ENCODE measurements at regions not wholly inside any gene's neighbourhood (a gene's known extent, or its start where the extent isn't known, plus 50 kb on each side); places are given as distances from the start of the nearest gene placed in this dataset.
"Not testable (repeated sequence)": the region's sequence is repeated elsewhere in the genome, so short reads cannot be mapped to it uniquely, and the experiment has no call there.

GRCh38 chr6:167708501-167709094 is 118.1 kb upstream of the AFDN start:
- no peak for TF ChIP-seq EZH2phosphoT487 (conservative IDR thresholded peaks at IDR 0.05; ENCODE audit: low read length)
- no peak for TF ChIP-seq CTCF (IDR thresholded peaks at IDR 0.05; ENCODE audit: insufficient read depth, low read length, poor library complexity, severe bottlenecking)
- Histone ChIP-seq H3K9me3 (ENCODE audit: insufficient read depth, low read length) (no peaks in the 10 kb centered on the region), H4K20me1 (ENCODE audit: low read depth, low read length) (no peaks in the 10 kb centered on the region), H3K36me3 (ENCODE audit: low read length) (no peaks in the 10 kb centered on the region), H3K4me2 (ENCODE audit: low read depth, low read length, poor library complexity, severe bottlenecking) (no peak overlapping the region), H3K9me2 (replicated peaks; ENCODE audit: insufficient read depth, low read length) (no peaks in the 10 kb centered on the region), H3K9ac (ENCODE audit: low read length) (no peak overlapping the region), H3K4me3 (ENCODE audit: insufficient read depth, low read length, poor library complexity, severe bottlenecking) (no peak overlapping the region), H3K27me3 (ENCODE audit: low read length) (no peaks in the 10 kb centered on the region), H2AFZ (ENCODE audit: low read depth, low read length, severe bottlenecking) (no peak overlapping the region), H3K79me2 (ENCODE audit: insufficient read depth, low read length) (no peaks in the 10 kb centered on the region), H3K27ac (ENCODE audit: low read depth, low read length) (no peak overlapping the region), H3F3A (ENCODE audit: insufficient read depth) (no peaks in the 10 kb centered on the region)

- H3K79me2 ChIP-seq (ENCODE audit: insufficient read depth, low read length): no peaks in the 10 kb centered on the region
- no peak overlapping the region for H3K4me3 ChIP-seq (ENCODE audit: insufficient read depth, low read length, poor library complexity, severe bottlenecking)
- H2AFZ ChIP-seq (ENCODE audit: low read depth, low read length, severe bottlenecking): no peak overlapping the region
- no peaks in the 10 kb centered on the region for H3K9me3 ChIP-seq (ENCODE audit: insufficient read depth, low read length)
- no peaks in the 10 kb centered on the region for H3F3A ChIP-seq (ENCODE audit: insufficient read depth)
- no peaks in the 10 kb centered on the region for H3K27me3 ChIP-seq (ENCODE audit: low read length)
- H3K9ac ChIP-seq (ENCODE audit: low read length): no peak overlapping the region
- H3K4me2 ChIP-seq (ENCODE audit: low read depth, low read length, poor library complexity, severe bottlenecking): no peak overlapping the region
- TF ChIP-seq CTCF (IDR thresholded peaks at IDR 0.05; ENCODE audit: insufficient read depth, low read length, poor library complexity, severe bottlenecking): no peak
- TF ChIP-seq EZH2phosphoT487 (conservative IDR thresholded peaks at IDR 0.05; ENCODE audit: low read length): no peak
- no peaks in the 10 kb centered on the region for H4K20me1 ChIP-seq (ENCODE audit: low read depth, low read length)
- H3K9me2 ChIP-seq (replicated peaks; ENCODE audit: insufficient read depth, low read length): no peaks in the 10 kb centered on the region
- no peak overlapping the region for H3K27ac ChIP-seq (ENCODE audit: low read depth, low read length)
- no peaks in the 10 kb centered on the region for H3K36me3 ChIP-seq (ENCODE audit: low read length)
Measured at GRCh38 chr6:167709196-167709595, 117.5 kb upstream of the AFDN start.

- not testable (repeated sequence) for H3K9me3 ChIP-seq (ENCODE audit: insufficient read depth, low read length); H3K9me2 ChIP-seq (replicated peaks; ENCODE audit: insufficient read depth, low read length); H3K27me3 ChIP-seq (ENCODE audit: low read length)
Measured at GRCh38 chr6:167709776-167710336, 116.9 kb upstream of the AFDN start.

DNA sequence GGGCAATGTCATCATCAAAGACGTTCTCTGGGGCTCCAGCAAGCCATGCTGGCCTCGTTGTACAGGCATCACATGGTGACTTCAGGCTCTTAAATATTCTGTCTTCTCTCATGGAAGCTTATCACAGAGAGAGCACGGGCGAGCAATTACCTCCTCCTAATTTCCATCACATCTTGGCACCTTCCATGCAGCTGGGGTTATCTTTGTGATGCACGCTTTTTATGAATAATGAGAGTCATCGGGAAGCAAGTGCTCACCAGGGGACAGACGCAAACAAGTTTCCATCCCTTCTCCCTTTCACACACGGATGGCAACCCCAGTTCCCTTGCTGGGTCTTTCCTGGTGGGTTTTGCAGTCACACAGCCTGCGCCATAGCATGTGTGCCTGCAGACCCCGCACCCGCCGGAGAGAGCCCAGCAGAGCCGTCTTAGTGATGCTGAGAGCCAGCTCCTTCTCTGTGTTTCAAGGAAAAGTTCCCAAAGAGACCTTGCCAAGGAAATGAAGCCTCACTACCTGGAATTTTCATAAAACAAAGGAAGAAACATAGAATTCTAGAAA is 116.3 kb upstream of the AFDN start:
- Histone ChIP-seq H3K36me3 (ENCODE audit: low read length) (no peaks in the 10 kb centered on the region), H4K20me1 (ENCODE audit: low read depth, low read length) (no peaks in the 10 kb centered on the region), H3K9ac (ENCODE audit: low read length) (no peak overlapping the region), H3K27ac (ENCODE audit: low read depth, low read length) (no peak overlapping the region), H3K9me2 (replicated peaks; ENCODE audit: insufficient read depth, low read length) (no peaks in the 10 kb centered on the region), H3F3A (ENCODE audit: insufficient read depth) (no peaks in the 10 kb centered on the region), H2AFZ (ENCODE audit: low read depth, low read length, severe bottlenecking) (no peak overlapping the region), H3K79me2 (ENCODE audit: insufficient read depth, low read length) (no peaks in the 10 kb centered on the region), H3K4me2 (ENCODE audit: low read depth, low read length, poor library complexity, severe bottlenecking) (no peak overlapping the region), H3K27me3 (ENCODE audit: low read length) (no peaks in the 10 kb centered on the region), H3K9me3 (ENCODE audit: insufficient read depth, low read length) (no peaks in the 10 kb centered on the region), H3K4me3 (ENCODE audit: insufficient read depth, low read length, poor library complexity, severe bottlenecking) (no peak overlapping the region)
- TF ChIP-seq CTCF (IDR thresholded peaks at IDR 0.05; ENCODE audit: insufficient read depth, low read length, poor library complexity, severe bottlenecking) (no peak), EZH2phosphoT487 (conservative IDR thresholded peaks at IDR 0.05; ENCODE audit: low read length) (no peak)

More at GRCh38 chr6:167709776-167710336, 116.9 kb upstream of the AFDN start:
- H3K4me3 ChIP-seq (ENCODE audit: insufficient read depth, low read length, poor library complexity, severe bottlenecking); H3K79me2 ChIP-seq (ENCODE audit: insufficient read depth, low read length); H3K27ac ChIP-seq (ENCODE audit: low read depth, low read length); H3K9ac ChIP-seq (ENCODE audit: low read length); H4K20me1 ChIP-seq (ENCODE audit: low read depth, low read length); H3F3A ChIP-seq (ENCODE audit: insufficient read depth); H3K36me3 ChIP-seq (ENCODE audit: low read length); H3K4me2 ChIP-seq (ENCODE audit: low read depth, low read length, poor library complexity, severe bottlenecking); H2AFZ ChIP-seq (ENCODE audit: low read depth, low read length, severe bottlenecking): not testable (repeated sequence)
